Esophagus squamous epithelium (tissue), 5 donors: ENCODE measurements at regions not wholly inside any gene's neighbourhood (a gene's known extent, or its start where the extent isn't known, plus 50 kb on each side); places are given as distances from the start of the nearest gene placed in this dataset.

Source experiments
- DNase-seq: peaks from one replicate; lab custom pipeline; 2025; lab: John Stamatoyannopoulos, UW
- H3K27ac ChIP-seq, 4 donors: fragments of 200-600 bp; sonication (generic); one replicate each; pipeline ENCODE4 v1.5.1; 2016 to 2019; ENCODE audit warnings: mild to moderate bottlenecking in 1 of 4
- H3K27me3 ChIP-seq, 4 donors: fragments of 200-600 bp; sonication (generic); 1 replicate in 3 of 4; 2 replicates in 1 of 4; pipeline versions ENCODE4 v1.5.1 to v1.6.0; 2017 to 2021; ENCODE audit warnings: antibody characterized with exemption in 1 of 4
- H3K36me3 ChIP-seq, 3 donors: fragments of 200-600 bp; sonication (generic); one replicate each; pipeline ENCODE4 v1.5.1; 2016 to 2019
- H3K4me1 ChIP-seq, 3 donors: fragments of 200-600 bp; sonication (generic); one replicate each; pipeline ENCODE4 v1.5.1; 2017 to 2019
- H3K4me3 ChIP-seq, 4 donors: fragments of 200-600 bp; sonication (generic); 1 replicate in 3 of 4; 2 replicates in 1 of 4; pipeline ENCODE4 v1.5.1; 2016 to 2019; ENCODE audit warnings: mild to moderate bottlenecking in 2 of 4, moderate library complexity in 1 of 4
- H3K9me3 ChIP-seq, 3 donors: fragments of 200-600 bp; sonication (generic); one replicate each; pipeline ENCODE4 v1.5.1; 2016 to 2019
- CTCF ChIP-seq, 6 experiments: fragments of 450-650 bp in 4 of 6; fragments of 200-600 bp in 2 of 6; sonication (generic) in 2 of 6; IDR thresholded peaks; one replicate each; pipeline ENCODE4 v1.5.1; 2016 to 2019; ENCODE audit warnings: antibody characterized with exemption in 6 of 6, mild to moderate bottlenecking in 4 of 6, moderate library complexity in 4 of 6
- POLR2A ChIP-seq, 4 donors: fragments of 450-650 bp; IDR thresholded peaks; one replicate each; pipeline ENCODE4 v1.6.1; 2017; ENCODE audit warnings: antibody characterized with exemption in 4 of 4, mild to moderate bottlenecking in 4 of 4, moderate library complexity in 3 of 4
- WGBS, 2 donors: methylation state at CpG; one replicate each; pipeline ENCODE4 v1.1.5; 2018; 5-methylcytosine and 5-hydroxymethylcytosine counted together
- intact Hi-C: fragments of 100-400 bp; cut with DNase I; formaldehyde crosslinking; loops from one replicate; pipeline ENCODE4 v1.15.0; 2022
- donor health status: DM: yes; HTN: yes; CAD: no.

- no peaks in the 10 kb centered on the region for H3K27me3 ChIP-seq
- H3K36me3 ChIP-seq = no peaks in the 10 kb centered on the region
- H3K27ac ChIP-seq = no peak overlapping the region
- H3K9me3 ChIP-seq = no peaks in the 10 kb centered on the region
- peaks cover 0 to 18% (median 0%) of the 10 kb centered on the region in 3 donors for H3K4me1 ChIP-seq
- 70 to 84% methylated on average over 6 of the region's 6 CpGs for WGBS, 2 donors
- TF ChIP-seq CTCF (IDR thresholded peaks at IDR 0.05) (no peak), POLR2A (IDR thresholded peaks at IDR 0.05) (no peak)
- no peak for DNase-seq
- H3K4me3 ChIP-seq = no peak overlapping the region
- intact Hi-C loops = no loop called here
Measured at GRCh38 chr6:138576313-138576712, 77.0 kb upstream of the NHSL1 start.

GRCh38 chr6:138577151-138577915 is 78.0 kb upstream of the NHSL1 start:
- Histone ChIP-seq H3K4me3 (no peak overlapping the region), H3K27ac (no peak overlapping the region), H3K4me1 (peaks cover 0 to 7% (median 0%) of the 10 kb centered on the region in 3 donors), H3K9me3 (no peaks in the 10 kb centered on the region), H3K27me3 (no peaks in the 10 kb centered on the region), H3K36me3 (no peaks in the 10 kb centered on the region)
- intact Hi-C loops = no loop called here
- no peak for DNase-seq
- WGBS, 2 donors = 82 to 85% methylated on average over 9 of the region's 9 CpGs
- TF ChIP-seq POLR2A (IDR thresholded peaks at IDR 0.05) (no peak), CTCF (IDR thresholded peaks at IDR 0.05) (no peak)

GRCh38 chr6:138580040-138580439 is 80.7 kb upstream of the NHSL1 start:
- Histone ChIP-seq H3K4me3 (no peak overlapping the region), H3K27ac (no peak overlapping the region), H3K4me1 (no peaks in the 10 kb centered on the region), H3K36me3 (no peaks in the 10 kb centered on the region), H3K27me3 (no peaks in the 10 kb centered on the region), H3K9me3 (no peaks in the 10 kb centered on the region)
- no peak for TF ChIP-seq CTCF (IDR thresholded peaks at IDR 0.05)
- no peak for TF ChIP-seq POLR2A (IDR thresholded peaks at IDR 0.05)
- DNase-seq = no peak
- intact Hi-C loops = loop anchor here (10.0 kb wide), 1 partner anchor 145 kb away; no protein-coding TSS in a partner anchor
- WGBS, 2 donors = 78 to 84% methylated on average over 4 of the region's 4 CpGs

- no peaks in the 10 kb centered on the region for H3K4me1 ChIP-seq
- DNase-seq = no peak
- no peak overlapping the region for H3K27ac ChIP-seq
- no peaks in the 10 kb centered on the region for H3K27me3 ChIP-seq
- H3K9me3 ChIP-seq = no peaks in the 10 kb centered on the region
- H3K36me3 ChIP-seq = no peaks in the 10 kb centered on the region
- TF ChIP-seq POLR2A (IDR thresholded peaks at IDR 0.05) = no peak
- TF ChIP-seq CTCF (IDR thresholded peaks at IDR 0.05) = no peak
- intact Hi-C loops = loop anchor here (10.0 kb wide), 1 partner anchor 146 kb away; no protein-coding TSS in a partner anchor
- WGBS, 2 donors = 87 to 91% methylated on average over 6 of the region's 6 CpGs
- no peak overlapping the region for H3K4me3 ChIP-seq
Measured at GRCh38 chr6:138580801-138581200, 81.5 kb upstream of the NHSL1 start.

- intact Hi-C loops = loop anchor here (10.0 kb wide), 1 partner anchor 148 kb away; no protein-coding TSS in a partner anchor
- Histone ChIP-seq H3K4me3 (no peak overlapping the region), H3K27ac (no peak overlapping the region), H3K4me1 (no peaks in the 10 kb centered on the region), H3K9me3 (no peaks in the 10 kb centered on the region), H3K36me3 (no peaks in the 10 kb centered on the region), H3K27me3 (no peaks in the 10 kb centered on the region)
- no peak for DNase-seq
- 98 to 100% methylated on average over 4 of the region's 4 CpGs for WGBS, 2 donors
- no peak for TF ChIP-seq POLR2A (IDR thresholded peaks at IDR 0.05)
- no peak for TF ChIP-seq CTCF (IDR thresholded peaks at IDR 0.05)
Measured at GRCh38 chr6:138582573-138582972, 83.3 kb upstream of the NHSL1 start.
